ENCODE measurements at regions not wholly inside any gene's neighbourhood (a gene's known extent, or its start where the extent isn't known, plus 50 kb on each side); places are given as distances from the start of the nearest gene placed in this dataset.

GRCh38 chr6:168226902-168227318 lies 92.7 kb downstream of the DACT2 start:
- H3K4me1 ChIP-seq = no peaks in the 10 kb centered on the region
- TF ChIP-seq, protein P1, sequence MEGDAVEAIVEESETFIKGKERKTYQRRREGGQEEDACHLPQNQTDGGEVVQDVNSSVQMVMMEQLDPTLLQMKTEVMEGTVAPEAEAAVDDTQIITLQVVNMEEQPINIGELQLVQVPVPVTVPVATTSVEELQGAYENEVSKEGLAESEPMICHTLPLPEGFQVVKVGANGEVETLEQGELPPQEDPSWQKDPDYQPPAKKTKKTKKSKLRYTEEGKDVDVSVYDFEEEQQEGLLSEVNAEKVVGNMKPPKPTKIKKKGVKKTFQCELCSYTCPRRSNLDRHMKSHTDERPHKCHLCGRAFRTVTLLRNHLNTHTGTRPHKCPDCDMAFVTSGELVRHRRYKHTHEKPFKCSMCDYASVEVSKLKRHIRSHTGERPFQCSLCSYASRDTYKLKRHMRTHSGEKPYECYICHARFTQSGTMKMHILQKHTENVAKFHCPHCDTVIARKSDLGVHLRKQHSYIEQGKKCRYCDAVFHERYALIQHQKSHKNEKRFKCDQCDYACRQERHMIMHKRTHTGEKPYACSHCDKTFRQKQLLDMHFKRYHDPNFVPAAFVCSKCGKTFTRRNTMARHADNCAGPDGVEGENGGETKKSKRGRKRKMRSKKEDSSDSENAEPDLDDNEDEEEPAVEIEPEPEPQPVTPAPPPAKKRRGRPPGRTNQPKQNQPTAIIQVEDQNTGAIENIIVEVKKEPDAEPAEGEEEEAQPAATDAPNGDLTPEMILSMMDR (IDR thresholded peaks at IDR 0.05) = no peak
- TF ChIP-seq EP300 (IDR thresholded peaks at IDR 0.05) (no peak), POLR2A (IDR thresholded peaks at IDR 0.05) (no peak), POLR2AphosphoS5 (IDR thresholded peaks at IDR 0.05) (no peak)
- no peaks in the 10 kb centered on the region for H3K27me3 ChIP-seq
- no peaks in the 10 kb centered on the region for H3K36me3 ChIP-seq
- ATAC-seq (ENCODE audit: low FRiP score in 2 of 2) = peak in 1 of 2 donors; percentile 44
- no peak for DNase-seq
- H3K4me3 ChIP-seq = no peak overlapping the region
- no peaks in the 10 kb centered on the region for H3K9me3 ChIP-seq
- H3K27ac ChIP-seq = no peak overlapping the region
- 56 to 72% methylated on average over 8 of the region's 8 CpGs for WGBS, 2 donors

- WGBS, 2 donors = 63 to 68% methylated on average over 8 to 9 of the region's 9 CpGs
- TF ChIP-seq POLR2A (IDR thresholded peaks at IDR 0.05) (no peak), POLR2AphosphoS5 (IDR thresholded peaks at IDR 0.05) (no peak), EP300 (IDR thresholded peaks at IDR 0.05) (no peak)
- TF ChIP-seq, protein P1 (IDR thresholded peaks at IDR 0.05) = no peak
- DNase-seq (no peak), ATAC-seq (ENCODE audit: low FRiP score in 2 of 2) (peak in 1 of 2 donors; percentile 44)
- no peak overlapping the region for H3K4me3 ChIP-seq
- H3K27me3 ChIP-seq = no peaks in the 10 kb centered on the region
- no peak overlapping the region for H3K27ac ChIP-seq
- no peaks in the 10 kb centered on the region for H3K9me3 ChIP-seq
- H3K36me3 ChIP-seq = no peaks in the 10 kb centered on the region
- no peaks in the 10 kb centered on the region for H3K4me1 ChIP-seq
Observed at GRCh38 chr6:168226061-168226752, 93.4 kb downstream of the DACT2 start.

- no peak for TF ChIP-seq EP300 (IDR thresholded peaks at IDR 0.05)
- no peak for TF ChIP-seq POLR2AphosphoS5 (IDR thresholded peaks at IDR 0.05)
- TF ChIP-seq POLR2A (IDR thresholded peaks at IDR 0.05) = no peak
- TF ChIP-seq, protein P1 (IDR thresholded peaks at IDR 0.05) = no peak
- DNase-seq (no peak), ATAC-seq (ENCODE audit: low FRiP score in 2 of 2) (peak in 1 of 2 donors; percentile 82)
- Histone ChIP-seq H3K27ac (no peak overlapping the region), H3K27me3 (no peaks in the 10 kb centered on the region), H3K4me1 (no peaks in the 10 kb centered on the region), H3K9me3 (no peaks in the 10 kb centered on the region), H3K4me3 (no peak overlapping the region), H3K36me3 (no peaks in the 10 kb centered on the region)
- WGBS, 2 donors = 64 to 68% methylated on average over 7 of the region's 7 CpGs
Observed at GRCh38 chr6:168225471-168225911, 94.1 kb downstream of the DACT2 start.

DNA sequence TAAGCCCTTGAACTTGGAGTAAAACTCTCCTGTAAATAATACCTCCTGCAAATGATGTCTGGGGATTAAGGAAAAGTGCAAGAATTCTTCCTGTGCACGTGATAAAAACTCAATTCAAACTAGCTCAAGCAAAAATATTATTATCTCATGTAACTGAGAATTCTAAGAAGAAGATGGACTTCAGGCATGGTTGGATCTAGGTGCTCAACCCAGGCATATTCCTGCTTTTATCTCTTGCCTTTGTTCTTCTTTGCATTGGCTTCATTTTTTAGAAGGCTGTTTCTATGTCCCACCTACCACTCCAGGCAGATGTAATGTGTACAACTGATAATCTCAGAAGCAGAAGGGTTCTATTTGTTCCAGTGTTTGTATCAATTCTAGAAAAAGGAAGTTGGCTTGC lies 95.8 kb downstream of the DACT2 start:
- no peak for ATAC-seq (ENCODE audit: low FRiP score in 2 of 2)
- TF ChIP-seq POLR2A (IDR thresholded peaks at IDR 0.05) (no peak), EP300 (IDR thresholded peaks at IDR 0.05) (no peak), POLR2AphosphoS5 (IDR thresholded peaks at IDR 0.05) (no peak)
- TF ChIP-seq, protein P1 (IDR thresholded peaks at IDR 0.05) = no peak
- H3K36me3 ChIP-seq = no peaks in the 10 kb centered on the region
- H3K4me1 ChIP-seq = no peaks in the 10 kb centered on the region
- 71 to 77% methylated on average over 1 of the region's 1 CpG for WGBS, 2 donors
- H3K9me3 ChIP-seq = no peaks in the 10 kb centered on the region
- H3K27ac ChIP-seq = no peak overlapping the region
- no peak for DNase-seq
- no peak overlapping the region for H3K4me3 ChIP-seq
- H3K27me3 ChIP-seq = no peaks in the 10 kb centered on the region

DNA sequence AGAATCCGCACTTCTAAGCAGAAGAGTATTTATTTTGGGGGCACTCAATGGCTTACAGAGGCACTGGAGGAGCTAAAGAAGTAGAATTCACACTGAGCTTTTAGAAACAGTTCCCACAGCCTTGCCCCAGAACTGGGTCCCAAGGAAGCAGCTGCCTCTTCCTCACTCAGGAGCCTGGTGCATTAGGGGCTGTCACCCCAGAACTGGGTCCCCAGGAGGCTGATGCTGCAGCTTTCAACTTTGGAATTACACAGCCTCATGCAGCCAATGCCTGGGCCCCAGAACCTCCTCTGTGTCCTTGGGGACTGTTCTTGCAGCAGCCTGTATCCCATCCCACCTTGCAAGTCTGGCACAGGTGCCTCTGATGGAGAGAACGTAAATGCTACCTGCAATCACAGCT lies 96.4 kb downstream of the DACT2 start:
- no peak for DNase-seq
- Histone ChIP-seq H3K27me3 (no peaks in the 10 kb centered on the region), H3K27ac (no peak overlapping the region), H3K9me3 (no peaks in the 10 kb centered on the region), H3K36me3 (no peaks in the 10 kb centered on the region), H3K4me3 (no peak overlapping the region), H3K4me1 (no peaks in the 10 kb centered on the region)
- no peak for ATAC-seq (ENCODE audit: low FRiP score in 2 of 2)
- TF ChIP-seq EP300 (IDR thresholded peaks at IDR 0.05) (no peak), POLR2A (IDR thresholded peaks at IDR 0.05) (no peak), POLR2AphosphoS5 (IDR thresholded peaks at IDR 0.05) (no peak)
- TF ChIP-seq, protein P1 (IDR thresholded peaks at IDR 0.05) = no peak
- 89 to 94% methylated on average over 2 of the region's 2 CpGs for WGBS, 2 donors
